H1 (cell line): ENCODE measurements at regions not wholly inside any gene's neighbourhood (a gene's known extent, or its start where the extent isn't known, plus 50 kb on each side); places are given as distances from the start of the nearest gene placed in this dataset.

Experiments used
- CTCF ChIA-PET: fragments of 300-600 bp; sonication (Branson Sonifier 250); formaldehyde crosslinking; loops from one replicate; lab custom pipeline; 2021; ENCODE audit not compliant: partially characterized antibody; lab: Charles Lee
- POLR2A ChIA-PET: fragments of 300-600 bp; sonication (Branson Sonifier 250); formaldehyde crosslinking; loops from one replicate; lab custom pipeline; 2021; ENCODE audit warnings: inconsistent platforms; ENCODE audit not compliant: partially characterized antibody; lab: Charles Lee
- DNase-seq, 2 experiments: peaks; one replicate each; pipeline versions ENCODE4 v3.0.0 to v3.0.0-alpha.2; 2010 to 2022; ENCODE audit warnings: low spot score in 2 of 2, low read depth in 1 of 2, mixed read lengths in 1 of 2
- FAIRE-seq: peaks from 2 replicates; lab custom pipeline; 2011; peaks lifted over from hg19 to GRCh38; lab: Jason Lieb, UNC
- H2AFZ ChIP-seq: 2 replicates; pipeline ENCODE4 v1.8.1; 2012; ENCODE audit warnings: low read length, inconsistent platforms
- H2AK5ac ChIP-seq: 2 replicates; pipeline ENCODE4 v1.6.1; 2013; ENCODE audit warnings: low read depth, low read length
- H2BK120ac ChIP-seq: replicated peaks from 2 replicates; pipeline ENCODE3; 2013; ENCODE audit warnings: low read depth, low read length, inconsistent platforms
- H2BK12ac ChIP-seq: 2 replicates; pipeline ENCODE4 v1.6.1; 2013; ENCODE audit warnings: low read depth, low read length
- H2BK15ac ChIP-seq: 2 replicates; pipeline ENCODE4 v1.6.1; 2013; ENCODE audit warnings: low read length
- H2BK20ac ChIP-seq: 2 replicates; pipeline ENCODE4 v1.6.1; 2013; ENCODE audit warnings: low read length
- H2BK5ac ChIP-seq: 2 replicates; pipeline ENCODE4 v1.6.1; 2013; ENCODE audit warnings: low read depth, low read length
- H3K14ac ChIP-seq: 2 replicates; pipeline ENCODE4 v1.6.1; 2013; ENCODE audit warnings: inconsistent platforms; ENCODE audit not compliant: insufficient read length
- H3K18ac ChIP-seq: 2 replicates; pipeline ENCODE4 v1.6.1; 2013; ENCODE audit warnings: low read length; ENCODE audit errors: extremely low read depth
- H3K23ac ChIP-seq: 2 replicates; pipeline ENCODE4 v1.6.1; 2013; ENCODE audit warnings: inconsistent platforms; ENCODE audit not compliant: insufficient read length
- H3K23me2 ChIP-seq: 2 replicates; pipeline ENCODE4 v1.6.1; 2013; ENCODE audit warnings: low read depth, low read length
- H3K27ac ChIP-seq: 2 replicates; pipeline ENCODE4 v1.6.1; 2011; ENCODE audit warnings: low read depth, low read length, inconsistent platforms
- H3K27me3 ChIP-seq, 4 experiments: replicated peaks in 1 of 4; 1 replicate in 1 of 4; 2 replicates in 3 of 4; pipeline versions ENCODE4 v1.6.1 to v1.8.1; 2011 to 2013; ENCODE audit warnings: low read length in 3 of 4, mild to moderate bottlenecking in 3 of 4, inconsistent platforms in 2 of 4, mixed read lengths in 2 of 4, moderate library complexity in 1 of 4; ENCODE audit not compliant: control insufficient read depth in 3 of 4, insufficient read depth in 3 of 4; ENCODE audit errors: extremely low read depth in 1 of 4
- H3K36me3 ChIP-seq, 4 experiments: 2 replicates each; pipeline versions ENCODE4 v1.6.1 to v1.8.1; 2011 to 2013; ENCODE audit warnings: mild to moderate bottlenecking in 4 of 4, low read length in 3 of 4, moderate library complexity in 2 of 4, control low read depth in 1 of 4, inconsistent platforms in 1 of 4; ENCODE audit not compliant: insufficient read depth in 4 of 4, control insufficient read depth in 2 of 4
- H3K4ac ChIP-seq: replicated peaks from 2 replicates; pipeline ENCODE3; 2013; ENCODE audit warnings: low read length, low read depth, mixed read lengths, inconsistent platforms; ENCODE audit not compliant: insufficient read length
- H3K4me1 ChIP-seq, 4 experiments: replicated peaks in 1 of 4; 1 replicate in 1 of 4; 2 replicates in 3 of 4; pipeline versions ENCODE4 v1.6.1 to v1.8.1; 2011 to 2013; ENCODE audit warnings: low read length in 3 of 4, inconsistent platforms in 2 of 4, mixed read lengths in 1 of 4; ENCODE audit not compliant: insufficient read depth in 4 of 4, control insufficient read depth in 3 of 4
- H3K4me2 ChIP-seq, 2 experiments: 2 replicates each; pipeline versions ENCODE4 v1.6.1 to v1.8.1; 2011 to 2013; ENCODE audit warnings: low read depth in 2 of 2, low read length in 2 of 2, control low read depth in 1 of 2, inconsistent platforms in 1 of 2, mild to moderate bottlenecking in 1 of 2; ENCODE audit not compliant: insufficient read depth in 1 of 2
- H3K4me3 ChIP-seq, 4 experiments: fragments of 200-600, 300-600 bp in 1 of 4; sonication (generic), shearing (Covaris generic), sonication (Bioruptor Twin) in 1 of 4; 2 replicates each; pipeline versions ENCODE4 v1.5.1 to v1.8.1; 2011 to 2016; ENCODE audit warnings: low read length in 4 of 4, low read depth in 3 of 4, control low read depth in 2 of 4, inconsistent platforms in 2 of 4, mild to moderate bottlenecking in 2 of 4, mixed read lengths in 1 of 4, moderate library complexity in 1 of 4; ENCODE audit not compliant: insufficient read depth in 2 of 4; ENCODE audit errors: extremely low read depth in 1 of 4
- H3K56ac ChIP-seq: replicated peaks from 2 replicates; pipeline ENCODE3; 2013; ENCODE audit warnings: low read depth, mild to moderate bottlenecking, mixed read lengths, low read length, inconsistent platforms; ENCODE audit not compliant: insufficient read length
- H3K79me1 ChIP-seq: 2 replicates; pipeline ENCODE4 v1.6.1; 2013; ENCODE audit warnings: low read depth, low read length, control low read depth
- H3K79me2 ChIP-seq, 2 experiments: 2 replicates each; pipeline versions ENCODE4 v1.6.1 to v1.8.1; 2012 to 2013; ENCODE audit warnings: low read length in 2 of 2, mild to moderate bottlenecking in 2 of 2, inconsistent platforms in 1 of 2; ENCODE audit not compliant: insufficient read depth in 2 of 2, control insufficient read depth in 1 of 2
- H3K9ac ChIP-seq, 4 experiments: replicated peaks in 1 of 4; 1 replicate in 1 of 4; 2 replicates in 3 of 4; pipeline versions ENCODE4 v1.6.1 to v1.8.1; 2011 to 2013; ENCODE audit warnings: low read depth in 3 of 4, low read length in 3 of 4, control low read depth in 2 of 4, mild to moderate bottlenecking in 2 of 4, moderate library complexity in 2 of 4, inconsistent platforms in 1 of 4; ENCODE audit errors: extremely low read depth in 1 of 4
- H3K9me3 ChIP-seq, 2 experiments: 2 replicates each; pipeline versions ENCODE4 v1.6.1 to v1.8.1; 2012 to 2013; ENCODE audit warnings: mild to moderate bottlenecking in 2 of 2, moderate library complexity in 2 of 2, control low read depth in 1 of 2, inconsistent platforms in 1 of 2, low read depth in 1 of 2, low read length in 1 of 2, mixed read lengths in 1 of 2; ENCODE audit not compliant: insufficient read depth in 2 of 2
- H4K20me1 ChIP-seq, 2 experiments: replicated peaks in 1 of 2; 2 replicates each; pipeline versions ENCODE3 to v1.8.1; 2011 to 2013; ENCODE audit warnings: inconsistent platforms in 2 of 2, low read length in 2 of 2, mild to moderate bottlenecking in 1 of 2; ENCODE audit not compliant: insufficient read depth in 2 of 2, control insufficient read depth in 1 of 2
- H4K5ac ChIP-seq: 2 replicates; pipeline ENCODE4 v1.6.1; 2013; ENCODE audit warnings: low read length, low read depth, mixed read lengths, inconsistent platforms; ENCODE audit not compliant: insufficient read length
- H4K8ac ChIP-seq: 2 replicates; pipeline ENCODE4 v1.8.0; 2013; ENCODE audit warnings: mild to moderate bottlenecking, moderate library complexity, low read length, inconsistent platforms; ENCODE audit not compliant: insufficient read depth; ENCODE audit errors: extremely low read depth
- H4K91ac ChIP-seq: replicated peaks from 2 replicates; pipeline ENCODE3; 2013; ENCODE audit warnings: low read length, mixed read lengths, inconsistent platforms; ENCODE audit not compliant: insufficient read length
- EGR1 ChIP-seq: IDR thresholded peaks from 2 replicates; pipeline ENCODE4 v1.6.1; 2011; ENCODE audit warnings: low read depth, low read length, borderline replicate concordance
- SIX5 ChIP-seq: IDR thresholded peaks from 2 replicates; pipeline ENCODE4 v1.6.1; 2011; ENCODE audit warnings: mild to moderate bottlenecking, low read depth, low read length
- WGBS, 2 experiments: shearing (Covaris generic) in 1 of 2; methylation state at CpG; one replicate each; pipeline versions ENCODE4 v1.1.6 to v1.1.7; 2013 to 2015; ENCODE audit warnings: low lambda C conversion rate in 2 of 2, mixed read lengths in 2 of 2, inconsistent platforms in 1 of 2, low coverage in 1 of 2, missing lambda C conversion rate in 1 of 2; ENCODE audit not compliant: insufficient replicate concordance in 2 of 2, insufficient coverage in 1 of 2, insufficient read length in 1 of 2; ENCODE audit errors: extremely low coverage in 1 of 2, missing lambda C conversion rate in 1 of 2; 5-methylcytosine and 5-hydroxymethylcytosine counted together

- no peak overlapping the region for H3K27ac ChIP-seq
- no peak for FAIRE-seq
- POLR2A ChIA-PET, result no interaction called here
- no peaks in the 10 kb centered on the region for H3K23me2 ChIP-seq
- no peak overlapping the region for H3K9ac ChIP-seq
- H3K18ac ChIP-seq, result no peak overlapping the region
- H3K27me3 ChIP-seq, result no peaks in the 10 kb centered on the region
- no peak overlapping the region for H3K56ac ChIP-seq
- H2BK12ac ChIP-seq, result no peak overlapping the region
- no peak overlapping the region for H4K91ac ChIP-seq
- no peak overlapping the region for H2BK20ac ChIP-seq
- CTCF ChIA-PET, result interaction anchor here (1.0 to 2.4 kb wide), 4 partner anchors 14 to 74 kb away, joined by 3 to 5 read pairs (median 4); no protein-coding TSS in a partner anchor
- no peaks in the 10 kb centered on the region for H3K4me1 ChIP-seq
- no peak overlapping the region for H2AFZ ChIP-seq
- H4K8ac ChIP-seq, result no peak overlapping the region
- peaks cover 0 to 2% of the 10 kb centered on the region in 2 experiments for H4K20me1 ChIP-seq
- 87% methylated on average over 3 of the region's 3 CpGs; no CpG with 5 or more reads in 1 of the 2 experiments for WGBS, 2 experiments
- no peak overlapping the region for H2BK5ac ChIP-seq
- no peak overlapping the region for H3K23ac ChIP-seq
- no peak overlapping the region for H3K14ac ChIP-seq
- H3K79me1 ChIP-seq, result no peaks in the 10 kb centered on the region
- H3K4ac ChIP-seq, result no peak overlapping the region
- no peak overlapping the region for H2BK15ac ChIP-seq
- H3K79me2 ChIP-seq, result no peaks in the 10 kb centered on the region
- no peak overlapping the region for H3K4me2 ChIP-seq
- H2BK120ac ChIP-seq, result no peak overlapping the region
- DNase-seq, result no peak
- no peaks in the 10 kb centered on the region for H3K9me3 ChIP-seq
- H4K5ac ChIP-seq, result no peak overlapping the region
- no peak overlapping the region for H3K4me3 ChIP-seq
- no peaks in the 10 kb centered on the region; a peak in 1 of 8 replicates for H3K36me3 ChIP-seq
- no peak overlapping the region for H2AK5ac ChIP-seq
- no peak for TF ChIP-seq SIX5
- TF ChIP-seq EGR1, result no peak
Measured at GRCh38 chr14:55769877-55770276, 189.9 kb downstream of the KTN1 start.
